ENCODE measurements at regions not wholly inside any gene's neighbourhood (a gene's known extent, or its start where the extent isn't known, plus 50 kb on each side); places are given as distances from the start of the nearest gene placed in this dataset.

DNA sequence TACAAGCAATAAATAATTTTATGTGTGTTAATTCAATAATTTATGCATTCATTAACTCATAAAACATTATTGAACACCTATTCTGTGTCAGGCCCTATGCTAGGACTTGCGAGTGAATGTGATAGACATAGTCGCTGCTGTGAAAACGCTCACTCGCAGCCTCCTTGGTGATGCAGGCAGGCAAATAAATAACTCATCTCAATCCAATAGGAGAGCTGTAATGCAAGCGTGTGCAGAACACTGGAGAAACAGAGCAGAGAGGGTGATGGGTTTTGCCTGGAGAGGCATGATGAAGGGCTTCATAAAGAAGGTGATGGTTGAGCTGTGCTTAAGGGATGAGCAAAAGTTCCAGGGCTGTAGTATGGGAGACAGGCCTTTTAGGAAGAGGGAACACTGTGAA, 111.3 kb upstream of the ZNF462 start:
- ChIA-PET CTCF (no interaction called here), POLR2A (no interaction called here)
- no TSS peak for BruUV-seq (replicated peaks)
- Mint-ChIP-seq H3K4me1 (ENCODE audit: low read depth, unreplicated experiment) (no peaks in the 10 kb centered on the region), H3K9me3 (ENCODE audit: unreplicated experiment) (no peaks in the 10 kb centered on the region), H3K27ac (ENCODE audit: unreplicated experiment) (no peak overlapping the region), H3K36me3 (ENCODE audit: insufficient read depth, unreplicated experiment) (no peaks in the 10 kb centered on the region), H3K4me3 (ENCODE audit: unreplicated experiment) (no peak overlapping the region), H3K27me3 (ENCODE audit: insufficient read depth, unreplicated experiment) (no peaks in the 10 kb centered on the region)
- H3K4me1 ChIP-seq = no peaks in the 10 kb centered on the region
- TF ChIP-seq, protein P1, sequence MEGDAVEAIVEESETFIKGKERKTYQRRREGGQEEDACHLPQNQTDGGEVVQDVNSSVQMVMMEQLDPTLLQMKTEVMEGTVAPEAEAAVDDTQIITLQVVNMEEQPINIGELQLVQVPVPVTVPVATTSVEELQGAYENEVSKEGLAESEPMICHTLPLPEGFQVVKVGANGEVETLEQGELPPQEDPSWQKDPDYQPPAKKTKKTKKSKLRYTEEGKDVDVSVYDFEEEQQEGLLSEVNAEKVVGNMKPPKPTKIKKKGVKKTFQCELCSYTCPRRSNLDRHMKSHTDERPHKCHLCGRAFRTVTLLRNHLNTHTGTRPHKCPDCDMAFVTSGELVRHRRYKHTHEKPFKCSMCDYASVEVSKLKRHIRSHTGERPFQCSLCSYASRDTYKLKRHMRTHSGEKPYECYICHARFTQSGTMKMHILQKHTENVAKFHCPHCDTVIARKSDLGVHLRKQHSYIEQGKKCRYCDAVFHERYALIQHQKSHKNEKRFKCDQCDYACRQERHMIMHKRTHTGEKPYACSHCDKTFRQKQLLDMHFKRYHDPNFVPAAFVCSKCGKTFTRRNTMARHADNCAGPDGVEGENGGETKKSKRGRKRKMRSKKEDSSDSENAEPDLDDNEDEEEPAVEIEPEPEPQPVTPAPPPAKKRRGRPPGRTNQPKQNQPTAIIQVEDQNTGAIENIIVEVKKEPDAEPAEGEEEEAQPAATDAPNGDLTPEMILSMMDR (IDR thresholded peaks at IDR 0.05; ENCODE audit: insufficient read depth in 1 of 2, low read depth in 1 of 2, low read length in 1 of 2, severe bottlenecking in 1 of 2, unreplicated experiment in 1 of 2) = no peak
- no peaks in the 10 kb centered on the region for H3K9me3 ChIP-seq
- no peak overlapping the region for H3K4me3 ChIP-seq (ENCODE audit: low read depth, low read length)
- H3K27me3 ChIP-seq (replicated peaks; ENCODE audit: control insufficient read depth, insufficient read depth, low read length) = no peaks in the 10 kb centered on the region
- intact Hi-C loops (cut with micrococcal nuclease; ENCODE audit: unreplicated experiment) = no loop called here
- no peak for DNase-seq
- H3K36me3 ChIP-seq (ENCODE audit: control insufficient read depth, insufficient read depth, low read length) = no peaks in the 10 kb centered on the region

DNA sequence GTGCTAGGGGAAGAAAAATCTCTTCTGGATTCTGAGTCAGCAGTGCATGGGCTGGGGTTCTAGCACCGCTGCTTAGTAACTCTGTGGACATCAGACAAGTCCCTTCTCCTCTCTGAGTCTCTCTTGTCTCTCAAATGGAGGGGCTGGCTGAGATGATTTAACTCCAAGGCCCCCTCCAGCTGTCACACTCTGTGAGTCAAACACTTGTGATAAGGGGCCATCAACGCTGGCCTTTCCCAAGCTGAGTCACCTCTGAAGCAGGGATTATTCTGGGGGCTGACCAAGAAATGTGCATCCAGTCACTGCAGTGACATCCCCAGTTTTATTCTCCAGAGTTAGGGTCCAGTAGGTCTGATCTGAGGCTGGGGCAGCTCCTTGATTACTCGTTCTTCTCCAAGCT, 110.4 kb upstream of the ZNF462 start:
- no peaks in the 10 kb centered on the region for H3K27me3 Mint-ChIP-seq (ENCODE audit: insufficient read depth, unreplicated experiment)
- no TSS peak for BruUV-seq (replicated peaks)
- TF ChIP-seq, protein P1 (IDR thresholded peaks at IDR 0.05; ENCODE audit: insufficient read depth in 1 of 2, low read depth in 1 of 2, low read length in 1 of 2, severe bottlenecking in 1 of 2, unreplicated experiment in 1 of 2) = no peak

DNA sequence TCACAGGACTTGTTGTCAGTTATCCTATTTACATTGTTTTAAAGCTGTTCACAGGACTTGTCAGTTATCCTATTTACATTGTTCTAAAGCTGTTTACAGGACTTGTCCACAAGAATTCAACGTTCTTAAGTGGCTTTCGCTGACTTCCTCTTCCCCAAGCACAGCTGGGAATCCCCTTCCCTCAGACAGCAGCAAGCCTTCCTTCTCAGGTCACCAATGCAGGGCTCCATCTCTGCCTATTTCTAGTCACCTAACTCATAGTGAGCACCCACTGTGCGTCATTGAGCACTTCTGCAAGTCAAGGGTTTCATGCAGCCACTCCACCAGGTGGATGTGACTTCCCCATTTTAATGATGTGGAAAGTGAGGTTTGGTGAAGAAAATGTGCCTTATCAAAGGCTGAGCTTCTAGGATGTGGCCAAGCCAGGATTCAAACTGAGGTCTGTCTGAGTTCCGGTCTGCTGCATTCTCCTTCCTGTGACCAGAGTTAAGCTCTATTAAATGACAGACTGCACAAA, 109.8 kb upstream of the ZNF462 start:
- ChIA-PET POLR2A (no interaction called here), CTCF (no interaction called here)
- no peak for DNase-seq
- intact Hi-C loops (cut with micrococcal nuclease; ENCODE audit: unreplicated experiment) = no loop called here
- no peaks in the 10 kb centered on the region for H3K36me3 ChIP-seq (ENCODE audit: control insufficient read depth, insufficient read depth, low read length)
- no TSS peak for BruUV-seq (replicated peaks)
- no peaks in the 10 kb centered on the region for H3K27me3 ChIP-seq (replicated peaks; ENCODE audit: control insufficient read depth, insufficient read depth, low read length)
- Mint-ChIP-seq H3K4me3 (ENCODE audit: unreplicated experiment) (no peak overlapping the region), H3K9me3 (ENCODE audit: unreplicated experiment) (no peaks in the 10 kb centered on the region), H3K27me3 (ENCODE audit: insufficient read depth, unreplicated experiment) (no peaks in the 10 kb centered on the region), H3K27ac (ENCODE audit: unreplicated experiment) (no peak overlapping the region), H3K4me1 (ENCODE audit: low read depth, unreplicated experiment) (no peaks in the 10 kb centered on the region), H3K36me3 (ENCODE audit: insufficient read depth, unreplicated experiment) (no peaks in the 10 kb centered on the region)
- H3K4me3 ChIP-seq (ENCODE audit: low read depth, low read length) = no peak overlapping the region
- H3K9me3 ChIP-seq = no peaks in the 10 kb centered on the region
- TF ChIP-seq, protein P1 (IDR thresholded peaks at IDR 0.05; ENCODE audit: insufficient read depth in 1 of 2, low read depth in 1 of 2, low read length in 1 of 2, severe bottlenecking in 1 of 2, unreplicated experiment in 1 of 2) = no peak
- H3K4me1 ChIP-seq = no peaks in the 10 kb centered on the region

More for the DNA sequence above, 110.4 kb upstream of the ZNF462 start:
- Histone ChIP-seq H3K9me3 (no peaks in the 10 kb centered on the region), H3K4me1 (no peaks in the 10 kb centered on the region), H3K36me3 (ENCODE audit: control insufficient read depth, insufficient read depth, low read length) (no peaks in the 10 kb centered on the region), H3K4me3 (ENCODE audit: low read depth, low read length) (no peak overlapping the region), H3K27me3 (replicated peaks; ENCODE audit: control insufficient read depth, insufficient read depth, low read length) (no peaks in the 10 kb centered on the region)
- Mint-ChIP-seq H3K4me1 (ENCODE audit: low read depth, unreplicated experiment) (no peaks in the 10 kb centered on the region), H3K36me3 (ENCODE audit: insufficient read depth, unreplicated experiment) (no peaks in the 10 kb centered on the region), H3K27ac (ENCODE audit: unreplicated experiment) (no peak overlapping the region), H3K4me3 (ENCODE audit: unreplicated experiment) (no peak overlapping the region), H3K9me3 (ENCODE audit: unreplicated experiment) (no peaks in the 10 kb centered on the region)
- CTCF ChIA-PET = no interaction called here
- DNase-seq = no peak
- POLR2A ChIA-PET = no interaction called here
- intact Hi-C loops (cut with micrococcal nuclease; ENCODE audit: unreplicated experiment) = no loop called here
